ENCODE measurements at regions not wholly inside any gene's neighbourhood (a gene's known extent, or its start where the extent isn't known, plus 50 kb on each side); places are given as distances from the start of the nearest gene placed in this dataset.

DNA sequence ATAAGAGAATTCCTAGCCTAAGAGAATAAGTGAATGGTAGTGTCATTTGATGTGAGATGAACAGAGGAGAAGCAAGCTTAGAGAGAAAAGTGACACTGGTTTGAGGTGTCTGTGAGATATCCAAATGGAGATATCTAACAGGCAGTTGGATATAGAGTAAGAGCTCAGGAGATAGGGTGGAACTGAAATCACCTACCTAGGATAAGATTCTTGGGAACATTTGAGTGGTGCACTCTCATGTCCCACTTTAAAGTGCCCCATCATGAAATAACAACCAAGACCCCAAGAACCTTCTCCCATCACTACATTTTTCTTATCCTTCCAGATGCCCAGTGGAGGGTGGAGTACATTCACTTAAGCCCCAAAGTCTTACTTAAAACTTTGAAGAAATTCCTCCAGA lies 109.0 kb upstream of the MAFB start:
- TF ChIP-seq SPI1 (IDR thresholded peaks at IDR 0.05; ENCODE audit: low read depth, low read length) = no peak
- TF ChIP-seq PAX5 (IDR thresholded peaks at IDR 0.05; ENCODE audit: insufficient read depth, low read length, severe bottlenecking) = no peak
- TF ChIP-seq POU2F2 (IDR thresholded peaks at IDR 0.05; ENCODE audit: low read depth, low read length) = no peak
- no peak for TF ChIP-seq POLR2AphosphoS5 (IDR thresholded peaks at IDR 0.05; ENCODE audit: low read depth, low read length)
- no peak for TF ChIP-seq TAF1 (IDR thresholded peaks at IDR 0.05; ENCODE audit: low read depth, low read length)
- no peak for TF ChIP-seq POLR2A (IDR thresholded peaks at IDR 0.05; ENCODE audit: low read depth, low read length)
- FAIRE-seq = no peak

DNA sequence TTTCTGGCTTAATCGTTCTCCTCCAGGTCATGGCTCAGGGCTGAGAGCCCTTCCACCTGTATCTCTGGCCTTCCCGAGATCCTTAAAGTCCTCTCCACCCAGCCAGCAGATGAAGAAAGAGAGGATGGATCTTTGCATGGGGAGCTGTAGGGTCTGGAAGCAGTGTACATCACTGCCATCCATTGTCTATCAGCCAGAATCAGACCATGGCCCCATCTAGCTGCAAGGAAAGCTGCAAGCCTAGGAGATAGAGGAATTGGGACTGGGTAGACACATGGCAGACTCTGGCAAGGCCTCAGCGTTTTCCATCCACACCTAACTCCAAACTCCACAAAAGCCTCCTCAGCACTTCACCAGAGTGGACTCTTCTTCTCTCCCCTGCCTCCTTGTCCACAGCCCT lies 113.8 kb upstream of the MAFB start:
- DNase-seq (ENCODE audit: insufficient read length, low spot score) = no peak
- TF ChIP-seq SPI1 (IDR thresholded peaks at IDR 0.05; ENCODE audit: low read depth, low read length) = no peak
- FAIRE-seq = no peak

More for the DNA sequence above, 109.0 kb upstream of the MAFB start:
- DNase-seq (ENCODE audit: insufficient read length, low spot score) = no peak

- FAIRE-seq = no peak
- TF ChIP-seq SPI1 (IDR thresholded peaks at IDR 0.05; ENCODE audit: low read depth, low read length) = no peak
- no peak for TF ChIP-seq POLR2AphosphoS5 (IDR thresholded peaks at IDR 0.05; ENCODE audit: low read depth, low read length)
- no peak for TF ChIP-seq TAF1 (IDR thresholded peaks at IDR 0.05; ENCODE audit: low read depth, low read length)
- TF ChIP-seq PAX5 (IDR thresholded peaks at IDR 0.05; ENCODE audit: insufficient read depth, low read length, severe bottlenecking) = no peak
- no peak for TF ChIP-seq POU2F2 (IDR thresholded peaks at IDR 0.05; ENCODE audit: low read depth, low read length)
- TF ChIP-seq POLR2A (IDR thresholded peaks at IDR 0.05; ENCODE audit: low read depth, low read length) = no peak
- DNase-seq (ENCODE audit: insufficient read length, low spot score) = no peak
Measured at GRCh38 chr20:40803381-40803780, 114.3 kb upstream of the MAFB start.

DNA sequence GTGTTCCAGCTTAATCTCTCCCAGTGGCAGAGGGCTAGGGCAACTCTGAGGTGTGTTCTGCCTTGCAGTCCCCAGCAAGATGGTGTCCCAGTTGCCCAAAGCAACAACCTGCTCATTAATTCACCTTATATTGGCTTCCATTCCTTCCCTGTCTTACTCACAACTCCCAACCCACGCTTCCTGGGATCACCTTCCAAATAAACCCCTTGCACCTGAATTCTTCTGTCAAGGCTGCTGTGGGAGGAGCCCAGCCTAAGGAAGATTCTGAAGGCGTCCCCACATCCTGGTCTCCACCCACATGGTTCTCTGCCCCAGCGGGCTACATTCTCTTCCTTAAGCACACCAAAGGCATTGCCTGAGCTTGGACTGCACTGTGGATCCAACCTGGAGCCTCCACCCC lies 116.6 kb upstream of the MAFB start:
- no peak for FAIRE-seq
- no peak for DNase-seq (ENCODE audit: insufficient read length, low spot score)
- TF ChIP-seq POLR2AphosphoS5 (IDR thresholded peaks at IDR 0.05; ENCODE audit: low read depth, low read length) = no peak
- no peak for TF ChIP-seq POLR2A (IDR thresholded peaks at IDR 0.05; ENCODE audit: low read depth, low read length)
- TF ChIP-seq POU2F2 (IDR thresholded peaks at IDR 0.05; ENCODE audit: low read depth, low read length) = no peak
- no peak for TF ChIP-seq TAF1 (IDR thresholded peaks at IDR 0.05; ENCODE audit: low read depth, low read length)
- no peak for TF ChIP-seq PAX5 (IDR thresholded peaks at IDR 0.05; ENCODE audit: insufficient read depth, low read length, severe bottlenecking)
- TF ChIP-seq SPI1 (IDR thresholded peaks at IDR 0.05; ENCODE audit: low read depth, low read length) = no peak

GRCh38 chr20:40806929-40807820 lies 118.1 kb upstream of the MAFB start:
- FAIRE-seq (no peak), DNase-seq (ENCODE audit: insufficient read length, low spot score) (no peak)
- TF ChIP-seq POLR2AphosphoS5 (IDR thresholded peaks at IDR 0.05; ENCODE audit: low read depth, low read length) (no peak), TAF1 (IDR thresholded peaks at IDR 0.05; ENCODE audit: low read depth, low read length) (no peak), PAX5 (IDR thresholded peaks at IDR 0.05; ENCODE audit: insufficient read depth, low read length, severe bottlenecking) (no peak), POLR2A (IDR thresholded peaks at IDR 0.05; ENCODE audit: low read depth, low read length) (no peak), POU2F2 (IDR thresholded peaks at IDR 0.05; ENCODE audit: low read depth, low read length) (no peak), SPI1 (IDR thresholded peaks at IDR 0.05; ENCODE audit: low read depth, low read length) (no peak)

DNA sequence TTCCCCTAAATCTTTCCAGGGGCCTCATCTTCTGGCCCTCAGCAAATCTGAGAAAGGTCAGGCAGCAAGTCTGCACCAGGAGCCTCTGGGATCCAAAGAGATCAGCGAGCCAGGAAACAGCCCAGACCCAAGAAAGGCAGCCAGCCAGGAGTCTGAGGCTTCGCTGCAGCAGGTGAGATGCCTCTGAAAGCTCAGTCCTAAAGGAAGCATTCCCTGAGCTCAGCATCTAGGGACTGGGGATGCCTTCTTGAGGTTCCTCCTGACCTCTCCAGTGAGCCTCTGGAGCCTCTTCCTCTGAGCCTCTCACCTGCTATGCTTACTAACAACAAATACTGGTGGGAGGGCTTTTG lies 118.8 kb upstream of the MAFB start:
- DNase-seq (ENCODE audit: insufficient read length, low spot score) = no peak
- no peak for TF ChIP-seq POLR2AphosphoS5 (IDR thresholded peaks at IDR 0.05; ENCODE audit: low read depth, low read length)
- TF ChIP-seq PAX5 (IDR thresholded peaks at IDR 0.05; ENCODE audit: insufficient read depth, low read length, severe bottlenecking) = no peak
- TF ChIP-seq POU2F2 (IDR thresholded peaks at IDR 0.05; ENCODE audit: low read depth, low read length) = no peak
- no peak for TF ChIP-seq SPI1 (IDR thresholded peaks at IDR 0.05; ENCODE audit: low read depth, low read length)
- TF ChIP-seq POLR2A (IDR thresholded peaks at IDR 0.05; ENCODE audit: low read depth, low read length) = no peak
- TF ChIP-seq TAF1 (IDR thresholded peaks at IDR 0.05; ENCODE audit: low read depth, low read length) = no peak
- FAIRE-seq = no peak

- no peak for DNase-seq (ENCODE audit: insufficient read length, low spot score)
- FAIRE-seq = no peak
- TF ChIP-seq SPI1 (IDR thresholded peaks at IDR 0.05; ENCODE audit: low read depth, low read length) = no peak
- no peak for TF ChIP-seq POLR2AphosphoS5 (IDR thresholded peaks at IDR 0.05; ENCODE audit: low read depth, low read length)
- no peak for TF ChIP-seq PAX5 (IDR thresholded peaks at IDR 0.05; ENCODE audit: insufficient read depth, low read length, severe bottlenecking)
- TF ChIP-seq POU2F2 (IDR thresholded peaks at IDR 0.05; ENCODE audit: low read depth, low read length) = no peak
- no peak for TF ChIP-seq POLR2A (IDR thresholded peaks at IDR 0.05; ENCODE audit: low read depth, low read length)
- no peak for TF ChIP-seq TAF1 (IDR thresholded peaks at IDR 0.05; ENCODE audit: low read depth, low read length)
Measured at GRCh38 chr20:40808936-40809335, 119.9 kb upstream of the MAFB start.

- no peak for TF ChIP-seq PAX5 (IDR thresholded peaks at IDR 0.05; ENCODE audit: insufficient read depth, low read length, severe bottlenecking)
- no peak for TF ChIP-seq POLR2AphosphoS5 (IDR thresholded peaks at IDR 0.05; ENCODE audit: low read depth, low read length)
- no peak for TF ChIP-seq POU2F2 (IDR thresholded peaks at IDR 0.05; ENCODE audit: low read depth, low read length)
- TF ChIP-seq TAF1 (IDR thresholded peaks at IDR 0.05; ENCODE audit: low read depth, low read length) = no peak
- no peak for TF ChIP-seq SPI1 (IDR thresholded peaks at IDR 0.05; ENCODE audit: low read depth, low read length)
- no peak for TF ChIP-seq POLR2A (IDR thresholded peaks at IDR 0.05; ENCODE audit: low read depth, low read length)
- FAIRE-seq (no peak), DNase-seq (ENCODE audit: insufficient read length, low spot score) (no peak)
Measured at GRCh38 chr20:40809361-40809760, 120.3 kb upstream of the MAFB start.

- FAIRE-seq = no peak
- DNase-seq (ENCODE audit: insufficient read length, low spot score) = no peak
- no peak for TF ChIP-seq TAF1 (IDR thresholded peaks at IDR 0.05; ENCODE audit: low read depth, low read length)
- TF ChIP-seq POU2F2 (IDR thresholded peaks at IDR 0.05; ENCODE audit: low read depth, low read length) = no peak
- no peak for TF ChIP-seq SPI1 (IDR thresholded peaks at IDR 0.05; ENCODE audit: low read depth, low read length)
- no peak for TF ChIP-seq POLR2A (IDR thresholded peaks at IDR 0.05; ENCODE audit: low read depth, low read length)
- TF ChIP-seq PAX5 (IDR thresholded peaks at IDR 0.05; ENCODE audit: insufficient read depth, low read length, severe bottlenecking) = no peak
- no peak for TF ChIP-seq POLR2AphosphoS5 (IDR thresholded peaks at IDR 0.05; ENCODE audit: low read depth, low read length)
Measured at GRCh38 chr20:40810332-40811000, 121.4 kb upstream of the MAFB start.
